GM12878 (cell line): ENCODE measurements at regions not wholly inside any gene's neighbourhood (a gene's known extent, or its start where the extent isn't known, plus 50 kb on each side); places are given as distances from the start of the nearest gene placed in this dataset.

ENCODE experiments used
- CUX1 ChIP-seq: IDR thresholded peaks from 2 replicates; pipeline ENCODE4 v1.6.1; 2012; ENCODE audit warnings: improper control_type of control experiment, low read depth, low read length; ENCODE audit not compliant: insufficient replicate concordance
- IRF5 ChIP-seq: fragments of 450-650 bp; IDR thresholded peaks from 2 replicates; pipeline ENCODE4 v1.6.1; 2017; ENCODE audit warnings: borderline replicate concordance
- LARP7 ChIP-seq: fragments of 450-650 bp; IDR thresholded peaks from 2 replicates; pipeline ENCODE4 v1.6.1; 2017; ENCODE audit warnings: mild to moderate bottlenecking
- MEF2A ChIP-seq: IDR thresholded peaks from 2 replicates; pipeline ENCODE4 v1.6.1; 2011; ENCODE audit warnings: low read depth, mild to moderate bottlenecking, low read length, moderate library complexity; ENCODE audit not compliant: insufficient read depth
- MTA3 ChIP-seq: IDR thresholded peaks from 2 replicates; pipeline ENCODE4 v1.6.1; 2012; ENCODE audit warnings: low read length, inconsistent platforms, borderline replicate concordance
- USF2 ChIP-seq: IDR thresholded peaks from 2 replicates; pipeline ENCODE4 v1.6.1; 2011; ENCODE audit warnings: low read depth, low read length, improper control_type of control experiment, borderline replicate concordance
- ZBTB40 ChIP-seq: fragments of 450-650 bp; IDR thresholded peaks from 2 replicates; pipeline ENCODE4 v1.6.1; 2016; ENCODE audit warnings: mild to moderate bottlenecking, moderate library complexity, borderline replicate concordance

- TF ChIP-seq CUX1: no peak
- no peak for TF ChIP-seq LARP7
- TF ChIP-seq MTA3: no peak
- TF ChIP-seq IRF5: no peak
- TF ChIP-seq USF2: no peak
- TF ChIP-seq ZBTB40: no peak
- no peak for TF ChIP-seq MEF2A
These were observed 103.8 kb upstream of the SMIM21 start (continued) for GRCh38 chr18:75531212-75531850.
